PC-3 (cell line): ENCODE measurements at regions not wholly inside any gene's neighbourhood (a gene's known extent, or its start where the extent isn't known, plus 50 kb on each side); places are given as distances from the start of the nearest gene placed in this dataset.
A peak's percentile ranks its signal among the peaks of the same experiment; 100 is the strongest.

Source experiments
- ATAC-seq: fragments of 200-7000 bp; cut with Tn5 transposase; 2 replicates; pipeline ENCODE4 v1.9.1; 2020; ENCODE audit warnings: mild to moderate bottlenecking, moderate library complexity
- BruUV-seq: library from RNA; stranded (reverse); fragments of 400-500 nt; replicated peaks from 2 replicates; lab custom pipeline; 2021; lab: Mats Ljungman, UMichigan
- CTCF ChIA-PET: fragments of 300-600 bp; sonication (Branson Sonifier 250); formaldehyde crosslinking; loops from one replicate; lab custom pipeline; 2022; ENCODE audit warnings: antibody characterized with exemption; lab: Charles Lee
- POLR2A ChIA-PET: fragments of 300-600 bp; sonication (Branson Sonifier 250); formaldehyde crosslinking; loops from one replicate; lab custom pipeline; 2022; ENCODE audit warnings: antibody characterized with exemption; ENCODE audit not compliant: unreplicated experiment; lab: Charles Lee
- DNase-seq: peaks from one replicate; pipeline ENCODE4 v3.0.0-alpha.2; 2015
- H2AFZ ChIP-seq: fragments of 300-600 bp; sonication (generic); 2 replicates; pipeline ENCODE4 v1.6.0; 2016; ENCODE audit warnings: antibody characterized with exemption, low read length
- H3F3A ChIP-seq: fragments of 300-600 bp; sonication (generic); one replicate; pipeline ENCODE4 v1.6.0; 2017; ENCODE audit warnings: antibody characterized with exemption, low read length, control low read depth, mild to moderate bottlenecking; ENCODE audit not compliant: unreplicated experiment
- H3K27ac ChIP-seq: fragments of 300-600 bp; sonication (generic); 2 replicates; pipeline ENCODE4 v1.5.1; 2016; ENCODE audit warnings: mild to moderate bottlenecking, low read length
- H3K27me3 ChIP-seq: fragments of 300-600 bp; sonication (generic); 2 replicates; pipeline ENCODE4 v1.6.1; 2016; ENCODE audit warnings: low read length, mixed read lengths
- H3K36me3 ChIP-seq: fragments of 300-600 bp; sonication (generic); 2 replicates; pipeline ENCODE4 v1.6.1; 2016; ENCODE audit warnings: low read depth, mixed run types, low read length, mixed read lengths
- H3K4me1 ChIP-seq: fragments of 300-600 bp; sonication (generic); 2 replicates; pipeline ENCODE4 v1.5.1; 2016; ENCODE audit warnings: low read length; ENCODE audit not compliant: insufficient read depth
- H3K4me2 ChIP-seq: fragments of 300-600 bp; sonication (generic); 2 replicates; pipeline ENCODE4 v1.6.0; 2016; ENCODE audit warnings: low read length
- H3K4me3 ChIP-seq: fragments of 300-600 bp; sonication (generic); 2 replicates; pipeline ENCODE4 v1.5.1; 2016; ENCODE audit warnings: mild to moderate bottlenecking, low read length, mixed read lengths
- H3K79me2 ChIP-seq: fragments of 300-600 bp; sonication (generic); 2 replicates; pipeline ENCODE4 v1.6.1; 2017; ENCODE audit warnings: low read length, mixed read lengths
- H3K9ac ChIP-seq: fragments of 300-600 bp; sonication (generic); 2 replicates; pipeline ENCODE4 v1.6.0; 2016; ENCODE audit warnings: mild to moderate bottlenecking, low read length
- H3K9me2 ChIP-seq: fragments of 300-600 bp; sonication (generic); replicated peaks from 2 replicates; pipeline ENCODE4 v1.6.1; 2016; ENCODE audit warnings: mixed run types, low read length, mixed read lengths
- H3K9me3 ChIP-seq: fragments of 300-600 bp; sonication (generic); 2 replicates; pipeline ENCODE4 v1.6.1; 2016; ENCODE audit warnings: low read length, mixed read lengths
- H4K20me1 ChIP-seq: fragments of 300-600 bp; sonication (generic); 2 replicates; pipeline ENCODE4 v1.6.1; 2016; ENCODE audit warnings: low read length, mixed read lengths
- EZH2 ChIP-seq: fragments of 300-600 bp; sonication (generic); IDR thresholded peaks from one replicate; pipeline ENCODE4 v1.6.1; 2017; ENCODE audit warnings: antibody characterized with exemption, mild to moderate bottlenecking, low read length; ENCODE audit not compliant: unreplicated experiment
- EZH2phosphoT487 ChIP-seq: fragments of 300-600 bp; sonication (generic); IDR thresholded peaks from 2 replicates; pipeline ENCODE4 v1.6.1; 2018; ENCODE audit warnings: mild to moderate bottlenecking, antibody characterized with exemption, low read length, borderline replicate concordance
- intact Hi-C: fragments of 100-400 bp; cut with micrococcal nuclease; formaldehyde crosslinking; loops from 2 replicates; pipeline ENCODE4 v1.9.0; 2023
- TF ChIP-seq, protein P1 (sequence below): fragments of 300-600 bp; sonication (generic); conservative IDR thresholded peaks from 2 replicates; pipeline ENCODE4 v1.5.1; 2017; ENCODE audit warnings: antibody characterized with exemption, low read depth, mild to moderate bottlenecking, low read length

- TF ChIP-seq EZH2 = no peak
- TF ChIP-seq, protein P1, sequence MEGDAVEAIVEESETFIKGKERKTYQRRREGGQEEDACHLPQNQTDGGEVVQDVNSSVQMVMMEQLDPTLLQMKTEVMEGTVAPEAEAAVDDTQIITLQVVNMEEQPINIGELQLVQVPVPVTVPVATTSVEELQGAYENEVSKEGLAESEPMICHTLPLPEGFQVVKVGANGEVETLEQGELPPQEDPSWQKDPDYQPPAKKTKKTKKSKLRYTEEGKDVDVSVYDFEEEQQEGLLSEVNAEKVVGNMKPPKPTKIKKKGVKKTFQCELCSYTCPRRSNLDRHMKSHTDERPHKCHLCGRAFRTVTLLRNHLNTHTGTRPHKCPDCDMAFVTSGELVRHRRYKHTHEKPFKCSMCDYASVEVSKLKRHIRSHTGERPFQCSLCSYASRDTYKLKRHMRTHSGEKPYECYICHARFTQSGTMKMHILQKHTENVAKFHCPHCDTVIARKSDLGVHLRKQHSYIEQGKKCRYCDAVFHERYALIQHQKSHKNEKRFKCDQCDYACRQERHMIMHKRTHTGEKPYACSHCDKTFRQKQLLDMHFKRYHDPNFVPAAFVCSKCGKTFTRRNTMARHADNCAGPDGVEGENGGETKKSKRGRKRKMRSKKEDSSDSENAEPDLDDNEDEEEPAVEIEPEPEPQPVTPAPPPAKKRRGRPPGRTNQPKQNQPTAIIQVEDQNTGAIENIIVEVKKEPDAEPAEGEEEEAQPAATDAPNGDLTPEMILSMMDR = no peak
- TF ChIP-seq EZH2phosphoT487 = no peak
- CTCF ChIA-PET = no interaction called here
- intact Hi-C loops = no loop called here
- H3K36me3 ChIP-seq = no peaks in the 10 kb centered on the region
- H3K79me2 ChIP-seq = no peaks in the 10 kb centered on the region
- H2AFZ ChIP-seq = peak overlapping the region; percentile 35
- H3F3A ChIP-seq = no peaks in the 10 kb centered on the region
- no peak overlapping the region for H3K27ac ChIP-seq
- ATAC-seq = no peak
- BruUV-seq = no TSS peak
- no peaks in the 10 kb centered on the region for H3K4me1 ChIP-seq
- POLR2A ChIA-PET = no interaction called here
- no peaks in the 10 kb centered on the region for H3K9me2 ChIP-seq
- H3K4me3 ChIP-seq = no peak overlapping the region
- no peaks in the 10 kb centered on the region for H3K9me3 ChIP-seq
- H4K20me1 ChIP-seq = no peaks in the 10 kb centered on the region
- H3K4me2 ChIP-seq = no peak overlapping the region
- no peaks in the 10 kb centered on the region for H3K27me3 ChIP-seq
- H3K9ac ChIP-seq = no peak overlapping the region
- DNase-seq = no peak
Observed at GRCh38 chr21:22456241-22456640, 1458.0 kb downstream of the NCAM2 start.

- no peak overlapping the region for H3K9ac ChIP-seq
- no peak overlapping the region for H2AFZ ChIP-seq
- TF ChIP-seq EZH2 (no peak), EZH2phosphoT487 (no peak)
- TF ChIP-seq, protein P1 = no peak
- H3K9me2 ChIP-seq = no peaks in the 10 kb centered on the region
- no peaks in the 10 kb centered on the region for H3F3A ChIP-seq
- H3K36me3 ChIP-seq = no peaks in the 10 kb centered on the region
- DNase-seq (no peak), ATAC-seq (no peak)
- H3K4me3 ChIP-seq = no peak overlapping the region
- no peaks in the 10 kb centered on the region for H3K79me2 ChIP-seq
- POLR2A ChIA-PET = no interaction called here
- intact Hi-C loops = no loop called here
- H3K27ac ChIP-seq = no peak overlapping the region
- H3K4me2 ChIP-seq = no peak overlapping the region
- no TSS peak for BruUV-seq
- no peaks in the 10 kb centered on the region for H3K27me3 ChIP-seq
- H4K20me1 ChIP-seq = no peaks in the 10 kb centered on the region
- no peaks in the 10 kb centered on the region for H3K4me1 ChIP-seq
- H3K9me3 ChIP-seq = peaks cover 15% of the 10 kb centered on the region
- CTCF ChIA-PET = no interaction called here
Observed at GRCh38 chr21:22468893-22469292, 1470.7 kb downstream of the NCAM2 start.

DNA sequence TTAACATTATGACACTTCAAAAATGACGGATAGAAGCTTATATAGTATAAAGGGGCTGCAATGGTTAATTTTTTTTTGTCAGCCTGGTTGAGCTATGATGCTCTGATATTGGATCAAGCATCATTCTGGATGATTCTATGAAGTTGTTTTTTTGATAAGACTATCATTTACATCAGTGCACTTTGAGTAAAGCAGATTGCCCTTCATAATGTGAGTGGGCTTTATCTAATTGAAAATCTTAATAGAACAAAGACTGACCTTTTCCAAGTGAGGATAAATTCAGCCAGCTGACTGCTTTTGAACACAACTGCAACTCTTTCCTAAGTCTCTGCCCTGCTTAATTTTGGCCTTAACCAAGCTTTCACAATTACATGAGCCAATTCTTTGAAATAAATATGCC, 1476.2 kb downstream of the NCAM2 start:
- no peaks in the 10 kb centered on the region for H4K20me1 ChIP-seq
- intact Hi-C loops = no loop called here
- no peak overlapping the region for H2AFZ ChIP-seq
- ChIA-PET POLR2A (no interaction called here), CTCF (no interaction called here)
- peaks cover 3% of the 10 kb centered on the region; the same call in 1 of the 2 replicates for H3K9me3 ChIP-seq
- H3F3A ChIP-seq = no peaks in the 10 kb centered on the region
- no peak overlapping the region for H3K4me3 ChIP-seq
- H3K4me2 ChIP-seq = no peak overlapping the region
- no peak overlapping the region for H3K9ac ChIP-seq
- no peaks in the 10 kb centered on the region for H3K36me3 ChIP-seq
- no peak overlapping the region for H3K27ac ChIP-seq
- ATAC-seq = no peak
- BruUV-seq = no TSS peak
- H3K27me3 ChIP-seq = no peaks in the 10 kb centered on the region
- H3K79me2 ChIP-seq = no peaks in the 10 kb centered on the region
- H3K9me2 ChIP-seq = no peaks in the 10 kb centered on the region
- TF ChIP-seq EZH2 (no peak), EZH2phosphoT487 (no peak)
- TF ChIP-seq, protein P1 = no peak
- no peaks in the 10 kb centered on the region for H3K4me1 ChIP-seq
- no peak for DNase-seq
